ENCODE measurements at regions not wholly inside any gene's neighbourhood (a gene's known extent, or its start where the extent isn't known, plus 50 kb on each side); places are given as distances from the start of the nearest gene placed in this dataset.

DNA sequence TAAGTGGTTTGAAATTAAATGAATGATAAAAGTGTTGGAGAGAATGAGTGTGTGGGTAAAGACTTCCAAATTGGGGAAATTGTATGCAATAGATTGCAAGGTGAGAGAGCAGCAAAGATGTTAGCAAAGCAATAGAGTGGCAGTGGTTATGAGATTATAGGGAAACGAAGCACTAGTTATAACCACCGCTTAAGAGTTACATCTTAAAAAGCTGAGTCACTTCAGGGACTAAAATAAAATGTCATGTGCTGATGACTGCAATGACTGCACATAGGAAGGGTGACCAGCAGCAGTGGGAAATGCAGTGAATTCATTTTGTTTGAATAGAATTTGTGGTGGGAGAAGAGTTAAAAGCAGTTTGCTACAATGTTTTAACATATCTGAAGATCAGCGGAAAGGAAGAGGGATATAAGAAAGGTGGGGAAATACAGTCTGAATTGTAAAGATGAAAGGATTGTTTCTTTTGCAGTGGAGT is 127.3 kb downstream of the RAP2B start:
- TF ChIP-seq, protein P1, sequence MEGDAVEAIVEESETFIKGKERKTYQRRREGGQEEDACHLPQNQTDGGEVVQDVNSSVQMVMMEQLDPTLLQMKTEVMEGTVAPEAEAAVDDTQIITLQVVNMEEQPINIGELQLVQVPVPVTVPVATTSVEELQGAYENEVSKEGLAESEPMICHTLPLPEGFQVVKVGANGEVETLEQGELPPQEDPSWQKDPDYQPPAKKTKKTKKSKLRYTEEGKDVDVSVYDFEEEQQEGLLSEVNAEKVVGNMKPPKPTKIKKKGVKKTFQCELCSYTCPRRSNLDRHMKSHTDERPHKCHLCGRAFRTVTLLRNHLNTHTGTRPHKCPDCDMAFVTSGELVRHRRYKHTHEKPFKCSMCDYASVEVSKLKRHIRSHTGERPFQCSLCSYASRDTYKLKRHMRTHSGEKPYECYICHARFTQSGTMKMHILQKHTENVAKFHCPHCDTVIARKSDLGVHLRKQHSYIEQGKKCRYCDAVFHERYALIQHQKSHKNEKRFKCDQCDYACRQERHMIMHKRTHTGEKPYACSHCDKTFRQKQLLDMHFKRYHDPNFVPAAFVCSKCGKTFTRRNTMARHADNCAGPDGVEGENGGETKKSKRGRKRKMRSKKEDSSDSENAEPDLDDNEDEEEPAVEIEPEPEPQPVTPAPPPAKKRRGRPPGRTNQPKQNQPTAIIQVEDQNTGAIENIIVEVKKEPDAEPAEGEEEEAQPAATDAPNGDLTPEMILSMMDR (IDR thresholded peaks at IDR 0.05; ENCODE audit: low read depth, low read length, poor library complexity, severe bottlenecking) = no peak
- TF ChIP-seq EZH2phosphoT487 (IDR thresholded peaks at IDR 0.05; ENCODE audit: borderline replicate concordance, low read length) = no peak
